ENCODE measurements at regions not wholly inside any gene's neighbourhood (a gene's known extent, or its start where the extent isn't known, plus 50 kb on each side); places are given as distances from the start of the nearest gene placed in this dataset.
A peak's percentile ranks its signal among the peaks of the same experiment; 100 is the strongest.

DNA sequence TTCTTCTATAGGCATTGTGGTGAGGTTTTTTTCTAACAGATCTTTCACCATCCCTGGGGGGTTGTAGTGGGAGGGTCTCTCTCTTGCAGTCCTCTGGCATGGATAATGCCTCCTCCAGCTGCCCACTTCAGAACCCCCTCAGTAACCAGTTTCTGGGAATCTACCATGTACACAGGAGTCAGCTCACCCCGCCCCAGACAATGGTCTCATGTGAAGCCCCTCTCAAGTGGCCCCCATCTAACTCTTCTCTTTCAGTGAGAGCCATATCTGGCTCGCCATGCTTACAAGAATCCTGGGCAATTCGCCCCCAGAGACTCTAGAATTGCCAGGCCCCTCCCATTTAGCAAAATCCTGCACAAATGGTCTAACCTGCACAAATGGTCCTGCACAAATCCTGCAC is 144.4 kb upstream of the FSTL4 start:
- no peaks in the 10 kb centered on the region; the same call in 1 of the 2 replicates for H3K27me3 ChIP-seq (ENCODE audit: insufficient read depth, low read length)
- H3K4me3 ChIP-seq (ENCODE audit: low read depth, low read length, poor library complexity, severe bottlenecking) = no peak overlapping the region
- no peaks in the 10 kb centered on the region for H4K20me1 ChIP-seq (ENCODE audit: insufficient read depth, low read length)
- H3K9me2 ChIP-seq (ENCODE audit: low read depth, low read length) = no peaks in the 10 kb centered on the region
- H3K27ac ChIP-seq (ENCODE audit: low read depth, low read length, poor library complexity, severe bottlenecking) = no peak overlapping the region
- no peaks in the 10 kb centered on the region for H3K4me1 ChIP-seq (ENCODE audit: insufficient read depth, low read length, severe bottlenecking)
- TF ChIP-seq, protein P1, sequence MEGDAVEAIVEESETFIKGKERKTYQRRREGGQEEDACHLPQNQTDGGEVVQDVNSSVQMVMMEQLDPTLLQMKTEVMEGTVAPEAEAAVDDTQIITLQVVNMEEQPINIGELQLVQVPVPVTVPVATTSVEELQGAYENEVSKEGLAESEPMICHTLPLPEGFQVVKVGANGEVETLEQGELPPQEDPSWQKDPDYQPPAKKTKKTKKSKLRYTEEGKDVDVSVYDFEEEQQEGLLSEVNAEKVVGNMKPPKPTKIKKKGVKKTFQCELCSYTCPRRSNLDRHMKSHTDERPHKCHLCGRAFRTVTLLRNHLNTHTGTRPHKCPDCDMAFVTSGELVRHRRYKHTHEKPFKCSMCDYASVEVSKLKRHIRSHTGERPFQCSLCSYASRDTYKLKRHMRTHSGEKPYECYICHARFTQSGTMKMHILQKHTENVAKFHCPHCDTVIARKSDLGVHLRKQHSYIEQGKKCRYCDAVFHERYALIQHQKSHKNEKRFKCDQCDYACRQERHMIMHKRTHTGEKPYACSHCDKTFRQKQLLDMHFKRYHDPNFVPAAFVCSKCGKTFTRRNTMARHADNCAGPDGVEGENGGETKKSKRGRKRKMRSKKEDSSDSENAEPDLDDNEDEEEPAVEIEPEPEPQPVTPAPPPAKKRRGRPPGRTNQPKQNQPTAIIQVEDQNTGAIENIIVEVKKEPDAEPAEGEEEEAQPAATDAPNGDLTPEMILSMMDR (IDR thresholded peaks at IDR 0.05; ENCODE audit: low read length) = no peak
- no peak for TF ChIP-seq EZH2 (IDR thresholded peaks at IDR 0.05; ENCODE audit: borderline replicate concordance, low read length)
- H3F3A ChIP-seq (ENCODE audit: insufficient read depth, low read length) = no peaks in the 10 kb centered on the region
- no peaks in the 10 kb centered on the region for H3K79me2 ChIP-seq (ENCODE audit: insufficient read depth, low read length)
- H3K9me3 ChIP-seq (ENCODE audit: low read length) = no peaks in the 10 kb centered on the region
- no peak overlapping the region for H2AFZ ChIP-seq (ENCODE audit: low read length)
- H3K36me3 ChIP-seq (ENCODE audit: insufficient read depth, low read length) = no peaks in the 10 kb centered on the region
- no peak overlapping the region for H3K9ac ChIP-seq (ENCODE audit: low read length)
- H3K4me2 ChIP-seq (ENCODE audit: low read length) = no peak overlapping the region

DNA sequence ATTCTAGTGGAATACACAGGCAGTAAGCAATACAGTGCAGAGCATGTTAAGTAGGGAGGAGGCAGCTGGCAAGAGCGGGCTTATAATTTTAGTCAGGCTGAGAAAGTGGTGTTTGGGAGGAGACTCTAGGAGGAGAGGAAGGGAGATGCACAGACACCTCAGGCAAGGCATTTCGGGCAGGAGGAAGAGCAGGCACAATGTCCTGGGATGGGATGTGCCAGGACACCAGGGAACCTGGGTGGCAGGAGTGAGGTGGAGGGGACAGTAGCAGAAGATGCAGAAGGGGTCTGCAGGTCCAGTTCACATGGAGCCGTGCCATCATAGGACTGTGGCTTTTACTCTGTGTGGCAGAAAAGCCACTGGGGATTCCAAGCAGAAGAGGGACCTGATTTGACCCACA is 143.7 kb upstream of the FSTL4 start:
- no peak for TF ChIP-seq EZH2 (IDR thresholded peaks at IDR 0.05; ENCODE audit: borderline replicate concordance, low read length)
- TF ChIP-seq, protein P1 (IDR thresholded peaks at IDR 0.05; ENCODE audit: low read length) = no peak

DNA sequence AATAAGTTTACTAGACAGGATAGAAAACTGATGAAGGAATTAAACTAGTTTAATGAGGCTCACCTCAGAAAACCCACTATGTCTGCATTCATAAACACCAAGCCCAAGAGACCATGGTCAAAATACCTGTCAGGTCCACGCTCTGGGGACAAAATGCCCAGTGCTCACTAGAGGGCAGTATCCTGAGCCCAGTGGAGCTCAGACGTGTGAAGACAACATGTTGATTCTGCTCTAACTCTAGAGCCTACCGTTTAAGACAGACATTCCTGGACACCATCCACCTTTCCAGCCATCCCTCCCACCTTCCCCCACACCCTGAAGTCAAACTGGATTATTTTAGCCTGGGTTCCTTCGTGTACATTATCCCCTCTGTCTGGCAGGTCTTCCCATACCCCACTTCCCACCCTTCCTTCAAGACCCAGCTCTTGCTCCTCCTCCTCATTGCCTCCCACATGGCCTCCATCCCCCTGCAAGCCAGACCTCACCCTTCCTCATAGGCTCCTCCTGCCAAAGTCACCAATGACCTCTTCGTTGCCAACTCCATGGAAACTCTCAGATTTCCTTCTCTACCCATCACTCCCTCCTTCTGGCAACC is 142.3 kb upstream of the FSTL4 start:
- Histone ChIP-seq H3K4me3 (ENCODE audit: low read depth, low read length, poor library complexity, severe bottlenecking) (no peak overlapping the region), H2AFZ (ENCODE audit: low read length) (no peak overlapping the region), H3K9ac (ENCODE audit: low read length) (no peak overlapping the region), H3K36me3 (ENCODE audit: insufficient read depth, low read length) (no peaks in the 10 kb centered on the region), H4K20me1 (ENCODE audit: insufficient read depth, low read length) (no peaks in the 10 kb centered on the region), H3K4me2 (ENCODE audit: low read length) (no peak overlapping the region), H3K79me2 (ENCODE audit: insufficient read depth, low read length) (no peaks in the 10 kb centered on the region), H3K27me3 (ENCODE audit: insufficient read depth, low read length) (no peaks in the 10 kb centered on the region; the same call in 1 of the 2 replicates), H3K27ac (ENCODE audit: low read depth, low read length, poor library complexity, severe bottlenecking) (no peak overlapping the region), H3K9me2 (ENCODE audit: low read depth, low read length) (no peaks in the 10 kb centered on the region), H3K4me1 (ENCODE audit: insufficient read depth, low read length, severe bottlenecking) (no peaks in the 10 kb centered on the region), H3F3A (ENCODE audit: insufficient read depth, low read length) (no peaks in the 10 kb centered on the region), H3K9me3 (ENCODE audit: low read length) (no peaks in the 10 kb centered on the region)
- no peak for TF ChIP-seq EZH2 (IDR thresholded peaks at IDR 0.05; ENCODE audit: borderline replicate concordance, low read length)
- TF ChIP-seq, protein P1 (IDR thresholded peaks at IDR 0.05; ENCODE audit: low read length) = peak; percentile 31; the same call in 1 of the 2 replicates

More for the DNA sequence above, 143.7 kb upstream of the FSTL4 start:
- H3K4me1 ChIP-seq (ENCODE audit: insufficient read depth, low read length, severe bottlenecking) = no peaks in the 10 kb centered on the region
- H3K27ac ChIP-seq (ENCODE audit: low read depth, low read length, poor library complexity, severe bottlenecking) = no peak overlapping the region
- no peaks in the 10 kb centered on the region for H4K20me1 ChIP-seq (ENCODE audit: insufficient read depth, low read length)
- H3F3A ChIP-seq (ENCODE audit: insufficient read depth, low read length) = no peaks in the 10 kb centered on the region
- H2AFZ ChIP-seq (ENCODE audit: low read length) = no peak overlapping the region
- H3K9ac ChIP-seq (ENCODE audit: low read length) = no peak overlapping the region
- H3K36me3 ChIP-seq (ENCODE audit: insufficient read depth, low read length) = no peaks in the 10 kb centered on the region
- no peaks in the 10 kb centered on the region for H3K9me3 ChIP-seq (ENCODE audit: low read length)
- no peak overlapping the region for H3K4me3 ChIP-seq (ENCODE audit: low read depth, low read length, poor library complexity, severe bottlenecking)
- H3K9me2 ChIP-seq (ENCODE audit: low read depth, low read length) = no peaks in the 10 kb centered on the region
- no peaks in the 10 kb centered on the region for H3K79me2 ChIP-seq (ENCODE audit: insufficient read depth, low read length)
- H3K4me2 ChIP-seq (ENCODE audit: low read length) = no peak overlapping the region
- H3K27me3 ChIP-seq (ENCODE audit: insufficient read depth, low read length) = no peaks in the 10 kb centered on the region; the same call in 1 of the 2 replicates

Data from OCI-LY1 (cell line).